ENCODE measurements at regions not wholly inside any gene's neighbourhood (a gene's known extent, or its start where the extent isn't known, plus 50 kb on each side); places are given as distances from the start of the nearest gene placed in this dataset.

- TF ChIP-seq FOXA1 (IDR thresholded peaks at IDR 0.05) (no peak), YY1 (IDR thresholded peaks at IDR 0.05) (peak; percentile 69), TAF1 (conservative IDR thresholded peaks at IDR 0.05) (no peak), CTCF (IDR thresholded peaks at IDR 0.05; ENCODE audit: low read depth, low read length, missing input control) (no peak), MAX (IDR thresholded peaks at IDR 0.05) (peak; percentile 34), RXRA (IDR thresholded peaks at IDR 0.05) (peak in 1 of 2 donors; percentile 82), REST (IDR thresholded peaks at IDR 0.05) (peak; percentile 53), JUND (IDR thresholded peaks at IDR 0.05) (peak in 1 of 2 donors; percentile 69), RAD21 (IDR thresholded peaks at IDR 0.05) (peak; percentile 23 to 37)
Observed at GRCh38 chr4:23970201-23970850, 80.5 kb upstream of the PPARGC1A start.
